ENCODE measurements at regions not wholly inside any gene's neighbourhood (a gene's known extent, or its start where the extent isn't known, plus 50 kb on each side); places are given as distances from the start of the nearest gene placed in this dataset.

DNA sequence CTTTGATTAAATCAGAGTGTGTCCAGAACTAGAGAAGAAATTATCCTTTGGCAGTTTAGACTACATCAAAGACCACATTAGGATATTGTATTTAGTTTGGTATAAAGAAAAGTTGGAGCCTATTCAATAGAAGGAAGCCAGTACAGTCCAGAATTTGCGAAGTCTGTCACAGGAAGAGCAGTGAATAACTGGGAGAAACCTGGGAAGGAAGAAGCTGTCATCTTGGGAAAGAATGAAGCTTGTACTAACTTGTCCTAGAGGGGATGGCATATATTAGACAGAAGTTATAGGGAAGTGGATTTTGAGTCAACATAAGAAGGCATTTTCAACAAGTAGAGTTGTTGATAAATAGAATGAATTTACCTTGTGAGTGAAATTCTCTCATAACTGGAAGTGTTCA, 386.7 kb downstream of the LRIG3 start:
- Histone ChIP-seq H3K9me3 (ENCODE audit: control insufficient read depth in 1 of 2, insufficient read depth in 1 of 2, low read length in 2 of 2) (no peaks in the 10 kb centered on the region), H3K27me3 (ENCODE audit: control insufficient read depth in 1 of 2, insufficient read depth in 2 of 2, low read length in 2 of 2) (no peaks in the 10 kb centered on the region), H3K27ac (ENCODE audit: low read depth in 1 of 2, low read length in 2 of 2) (no peak overlapping the region), H3K4me1 (ENCODE audit: insufficient read depth, low read length) (no peaks in the 10 kb centered on the region), H3K4me3 (ENCODE audit: low read length) (no peak overlapping the region), H3K36me3 (ENCODE audit: insufficient read depth, low read length) (no peaks in the 10 kb centered on the region)
- ATAC-seq (ENCODE audit: poor library complexity): no peak
- no peaks in the 10 kb centered on the region for H3K4me1 Mint-ChIP-seq (ENCODE audit: low read depth)
- no peaks in the 10 kb centered on the region for H3K9me3 Mint-ChIP-seq
- ChIA-PET POLR2A (no interaction called here), CTCF (no interaction called here)
- no peak overlapping the region for H3K4me3 Mint-ChIP-seq
- no peaks in the 10 kb centered on the region for H3K36me3 Mint-ChIP-seq (ENCODE audit: low read depth)
- no peak for TF ChIP-seq CTCF (IDR thresholded peaks at IDR 0.05)
- no peak overlapping the region for H3K27ac Mint-ChIP-seq
- intact Hi-C loops (cut with DNase I, micrococcal nuclease): no loop called here
- DNase-seq: no peak
- no peaks in the 10 kb centered on the region for H3K27me3 Mint-ChIP-seq

DNA sequence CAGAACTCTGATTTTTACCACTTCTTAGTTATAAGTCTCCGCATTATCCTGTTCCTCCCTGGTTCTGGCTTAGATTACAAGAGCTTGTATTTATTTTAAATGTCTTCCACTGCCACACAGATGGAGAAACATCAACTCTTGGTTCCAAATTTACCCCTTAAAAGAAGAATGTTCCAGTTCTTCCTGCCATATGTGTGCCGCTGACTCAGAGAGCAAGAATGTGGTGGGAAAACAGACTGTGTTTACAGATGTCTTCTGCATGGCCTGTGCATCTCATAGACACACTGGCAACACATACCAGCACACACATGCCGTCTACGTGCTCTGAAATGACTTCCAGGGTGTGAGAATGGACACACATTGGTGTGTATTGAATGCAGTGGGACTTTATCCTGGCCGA, 383.0 kb downstream of the LRIG3 start:
- Mint-ChIP-seq H3K27ac (no peak overlapping the region), H3K9me3 (no peaks in the 10 kb centered on the region), H3K4me1 (ENCODE audit: low read depth) (no peaks in the 10 kb centered on the region), H3K36me3 (ENCODE audit: low read depth) (no peaks in the 10 kb centered on the region), H3K4me3 (no peak overlapping the region), H3K27me3 (no peaks in the 10 kb centered on the region)
- Histone ChIP-seq H3K4me1 (ENCODE audit: insufficient read depth, low read length) (no peaks in the 10 kb centered on the region), H3K27ac (ENCODE audit: low read depth in 1 of 2, low read length in 2 of 2) (no peak overlapping the region), H3K36me3 (ENCODE audit: insufficient read depth, low read length) (no peaks in the 10 kb centered on the region), H3K27me3 (ENCODE audit: control insufficient read depth in 1 of 2, insufficient read depth in 2 of 2, low read length in 2 of 2) (no peaks in the 10 kb centered on the region), H3K9me3 (ENCODE audit: control insufficient read depth in 1 of 2, insufficient read depth in 1 of 2, low read length in 2 of 2) (no peaks in the 10 kb centered on the region), H3K4me3 (ENCODE audit: low read length) (no peak overlapping the region)
- intact Hi-C loops (cut with DNase I, micrococcal nuclease): no loop called here
- TF ChIP-seq CTCF (IDR thresholded peaks at IDR 0.05): no peak
- ChIA-PET CTCF (interaction anchor here (1.1 kb wide), 1 partner anchor 9 kb away, joined by 3 read pairs; no protein-coding TSS in a partner anchor), POLR2A (no interaction called here)
- ATAC-seq (ENCODE audit: poor library complexity) (no peak), DNase-seq (no peak)

DNA sequence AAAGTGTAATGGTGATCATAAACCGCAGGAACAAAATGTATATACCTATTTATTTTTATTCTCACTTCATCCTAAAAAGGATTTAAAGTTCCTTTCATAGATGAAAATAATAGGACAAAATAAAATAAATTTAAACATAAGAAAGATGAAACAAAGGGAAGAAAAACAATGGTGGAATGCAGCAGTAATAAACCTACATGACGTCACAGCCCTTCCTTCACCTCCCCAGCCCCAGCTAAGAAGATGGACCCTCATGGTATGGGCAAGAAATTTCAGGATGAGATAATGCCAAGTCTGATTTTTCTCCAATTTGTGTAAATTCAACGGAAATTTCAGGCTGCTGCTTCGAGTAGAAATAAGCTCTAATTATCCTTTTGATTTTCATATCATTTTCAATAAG, 381.0 kb downstream of the LRIG3 start:
- H3K36me3 Mint-ChIP-seq (ENCODE audit: low read depth): no peaks in the 10 kb centered on the region
- H3K27ac Mint-ChIP-seq: no peak overlapping the region
- Histone ChIP-seq H3K27ac (ENCODE audit: low read depth in 1 of 2, low read length in 2 of 2) (no peak overlapping the region), H3K4me3 (ENCODE audit: low read length) (no peak overlapping the region), H3K36me3 (ENCODE audit: insufficient read depth, low read length) (no peaks in the 10 kb centered on the region), H3K27me3 (ENCODE audit: control insufficient read depth in 1 of 2, insufficient read depth in 2 of 2, low read length in 2 of 2) (no peaks in the 10 kb centered on the region), H3K9me3 (ENCODE audit: control insufficient read depth in 1 of 2, insufficient read depth in 1 of 2, low read length in 2 of 2) (no peaks in the 10 kb centered on the region), H3K4me1 (ENCODE audit: insufficient read depth, low read length) (no peaks in the 10 kb centered on the region)
- ChIA-PET CTCF (no interaction called here), POLR2A (no interaction called here)
- intact Hi-C loops (cut with DNase I, micrococcal nuclease): no loop called here
- no peaks in the 10 kb centered on the region for H3K9me3 Mint-ChIP-seq
- no peak for TF ChIP-seq CTCF (IDR thresholded peaks at IDR 0.05)
- H3K4me1 Mint-ChIP-seq (ENCODE audit: low read depth): no peaks in the 10 kb centered on the region
- no peak overlapping the region for H3K4me3 Mint-ChIP-seq
- H3K27me3 Mint-ChIP-seq: peaks cover 5% of the 10 kb centered on the region
- no peak for DNase-seq
- ATAC-seq (ENCODE audit: poor library complexity): no peak
